Osteocyte (in vitro differentiated cells): ENCODE measurements at regions not wholly inside any gene's neighbourhood (a gene's known extent, or its start where the extent isn't known, plus 50 kb on each side); places are given as distances from the start of the nearest gene placed in this dataset.

Experiments
- DNase-seq: peaks from one replicate; pipeline ENCODE4 v3.0.0; 2021; ENCODE audit warnings: mixed read lengths; ENCODE audit not compliant: unreplicated experiment; ENCODE audit errors: extremely low spot score
- H3K27ac Mint-ChIP-seq: one replicate; pipeline ENCODE4 v1.8.0; 2021; ENCODE audit warnings: mild to moderate bottlenecking, mixed read lengths; ENCODE audit not compliant: unreplicated experiment
- H3K27me3 Mint-ChIP-seq: one replicate; pipeline ENCODE4 v1.8.0; 2021; ENCODE audit warnings: mixed read lengths; ENCODE audit not compliant: unreplicated experiment
- H3K36me3 Mint-ChIP-seq: one replicate; pipeline ENCODE4 v1.8.0; 2021; ENCODE audit warnings: mixed read lengths; ENCODE audit not compliant: unreplicated experiment
- H3K4me1 Mint-ChIP-seq: one replicate; pipeline ENCODE4 v1.8.0; 2021; ENCODE audit warnings: mixed read lengths; ENCODE audit not compliant: unreplicated experiment
- H3K4me3 Mint-ChIP-seq: one replicate; pipeline ENCODE4 v1.8.0; 2021; ENCODE audit warnings: mild to moderate bottlenecking, moderate library complexity, mixed read lengths; ENCODE audit not compliant: unreplicated experiment
- H3K9me3 Mint-ChIP-seq: one replicate; pipeline ENCODE4 v1.8.0; 2021; ENCODE audit warnings: mixed read lengths; ENCODE audit not compliant: unreplicated experiment
- CTCF ChIP-seq: fragments of 200-600 bp; sonication (generic); IDR thresholded peaks from 2 replicates; pipeline ENCODE4 v1.5.0; 2021; ENCODE audit warnings: antibody characterized with exemption, mild to moderate bottlenecking, moderate library complexity

- no peak overlapping the region for H3K4me3 Mint-ChIP-seq
- H3K9me3 Mint-ChIP-seq, result no peaks in the 10 kb centered on the region
- H3K27me3 Mint-ChIP-seq, result no peaks in the 10 kb centered on the region
- no peak for DNase-seq
- H3K36me3 Mint-ChIP-seq, result no peaks in the 10 kb centered on the region
- no peak overlapping the region for H3K27ac Mint-ChIP-seq
- no peak for TF ChIP-seq CTCF
- peaks cover 13% of the 10 kb centered on the region for H3K4me1 Mint-ChIP-seq
Measured at GRCh38 chr10:65710306-65710705, 1215.5 kb upstream of the LRRTM3 start.

GRCh38 chr10:65719790-65720189, 1206.0 kb upstream of the LRRTM3 start:
- TF ChIP-seq CTCF, result no peak
- H3K4me1 Mint-ChIP-seq, result no peaks in the 10 kb centered on the region
- H3K27me3 Mint-ChIP-seq, result peaks cover 2% of the 10 kb centered on the region
- no peaks in the 10 kb centered on the region for H3K9me3 Mint-ChIP-seq
- H3K4me3 Mint-ChIP-seq, result no peak overlapping the region
- DNase-seq, result no peak
- no peak overlapping the region for H3K27ac Mint-ChIP-seq
- no peaks in the 10 kb centered on the region for H3K36me3 Mint-ChIP-seq

GRCh38 chr10:65720901-65721300, 1204.9 kb upstream of the LRRTM3 start:
- H3K27me3 Mint-ChIP-seq, result peaks cover 2% of the 10 kb centered on the region
- no peak for TF ChIP-seq CTCF
- H3K27ac Mint-ChIP-seq, result no peak overlapping the region
- no peaks in the 10 kb centered on the region for H3K36me3 Mint-ChIP-seq
- no peaks in the 10 kb centered on the region for H3K9me3 Mint-ChIP-seq
- H3K4me3 Mint-ChIP-seq, result no peak overlapping the region
- no peaks in the 10 kb centered on the region for H3K4me1 Mint-ChIP-seq
- no peak for DNase-seq

GRCh38 chr10:65723525-65723924, 1202.3 kb upstream of the LRRTM3 start:
- Mint-ChIP-seq H3K27me3 (peaks cover 2% of the 10 kb centered on the region), H3K36me3 (no peaks in the 10 kb centered on the region), H3K27ac (no peak overlapping the region), H3K9me3 (no peaks in the 10 kb centered on the region), H3K4me3 (no peak overlapping the region), H3K4me1 (no peaks in the 10 kb centered on the region)
- TF ChIP-seq CTCF, result no peak
- no peak for DNase-seq

- Mint-ChIP-seq H3K9me3 (no peaks in the 10 kb centered on the region), H3K4me1 (no peaks in the 10 kb centered on the region), H3K27ac (no peak overlapping the region), H3K4me3 (no peak overlapping the region), H3K36me3 (no peaks in the 10 kb centered on the region), H3K27me3 (no peaks in the 10 kb centered on the region)
- no peak for TF ChIP-seq CTCF
- DNase-seq, result no peak
Measured at GRCh38 chr10:65735382-65735781, 1190.5 kb upstream of the LRRTM3 start.
